ENCODE measurements at regions not wholly inside any gene's neighbourhood (a gene's known extent, or its start where the extent isn't known, plus 50 kb on each side); places are given as distances from the start of the nearest gene placed in this dataset.

- Histone ChIP-seq H3K27me3 (replicated peaks in 1 of 4; ENCODE audit: control insufficient read depth in 3 of 4, extremely low read depth in 1 of 4, insufficient read depth in 3 of 4, low read length in 3 of 4) (no peaks in the 10 kb centered on the region), H3K23ac (ENCODE audit: insufficient read length) (no peak overlapping the region), H4K8ac (ENCODE audit: extremely low read depth, insufficient read depth, low read length) (no peak overlapping the region), H3K4ac (replicated peaks; ENCODE audit: insufficient read length, low read depth, low read length) (no peak overlapping the region), H2BK15ac (ENCODE audit: low read length) (no peak overlapping the region), H3K18ac (ENCODE audit: extremely low read depth, low read length) (no peak overlapping the region), H3K36me3 (ENCODE audit: control insufficient read depth in 2 of 4, insufficient read depth in 4 of 4, low read length in 3 of 4) (no peaks in the 10 kb centered on the region), H3K4me3 (ENCODE audit: extremely low read depth in 1 of 4, insufficient read depth in 2 of 4, low read depth in 3 of 4, low read length in 4 of 4) (no peak overlapping the region), H3K9ac (replicated peaks in 1 of 4; ENCODE audit: extremely low read depth in 1 of 4, low read depth in 3 of 4, low read length in 3 of 4) (no peak overlapping the region), H2AFZ (ENCODE audit: low read length) (no peak overlapping the region), H3K14ac (ENCODE audit: insufficient read length) (no peak overlapping the region), H3K9me3 (ENCODE audit: insufficient read depth in 2 of 2, low read depth in 1 of 2, low read length in 1 of 2) (no peaks in the 10 kb centered on the region), H2BK120ac (replicated peaks; ENCODE audit: low read depth, low read length) (no peak overlapping the region), H4K5ac (ENCODE audit: insufficient read length, low read depth, low read length) (no peak overlapping the region), H3K27ac (ENCODE audit: low read depth, low read length) (no peak overlapping the region), H3K79me1 (ENCODE audit: low read depth, low read length) (no peaks in the 10 kb centered on the region), H3K56ac (replicated peaks; ENCODE audit: insufficient read length, low read depth, low read length) (no peak overlapping the region), H2AK5ac (ENCODE audit: low read depth, low read length) (no peak overlapping the region), H3K23me2 (ENCODE audit: low read depth, low read length) (no peaks in the 10 kb centered on the region), H2BK5ac (ENCODE audit: low read depth, low read length) (no peak overlapping the region), H4K20me1 (replicated peaks in 1 of 2; ENCODE audit: control insufficient read depth in 1 of 2, insufficient read depth in 2 of 2, low read length in 2 of 2) (no peaks in the 10 kb centered on the region), H2BK20ac (ENCODE audit: low read length) (no peak overlapping the region), H4K91ac (replicated peaks; ENCODE audit: insufficient read length, low read length) (no peak overlapping the region), H3K4me2 (ENCODE audit: insufficient read depth in 1 of 2, low read depth in 2 of 2, low read length in 2 of 2) (no peak overlapping the region), H2BK12ac (ENCODE audit: low read depth, low read length) (no peak overlapping the region), H3K79me2 (ENCODE audit: control insufficient read depth in 1 of 2, insufficient read depth in 2 of 2, low read length in 2 of 2) (no peaks in the 10 kb centered on the region), H3K4me1 (replicated peaks in 1 of 4; ENCODE audit: control insufficient read depth in 3 of 4, insufficient read depth in 4 of 4, low read length in 3 of 4) (no peaks in the 10 kb centered on the region)
- CTCF ChIA-PET (ENCODE audit: partially characterized antibody), result interaction anchor here (1.1 to 2.2 kb wide), 6 partner anchors 13 to 301 kb away, joined by 3 to 8 read pairs (median 7); no protein-coding TSS in a partner anchor
- DNase-seq (ENCODE audit: low read depth in 1 of 2, low spot score in 2 of 2) (no peak), FAIRE-seq (no peak)
- POLR2A ChIA-PET (ENCODE audit: partially characterized antibody), result no interaction called here
- WGBS, 2 experiments (ENCODE audit: extremely low coverage in 1 of 2, insufficient coverage in 1 of 2, insufficient read length in 1 of 2, insufficient replicate concordance in 2 of 2, low coverage in 1 of 2, low lambda C conversion rate in 2 of 2, missing lambda C conversion rate in 1 of 2), result 100% methylated on average over 3 of the region's 3 CpGs; no CpG with 5 or more reads in 1 of the 2 experiments
- TF ChIP-seq SAP30 (IDR thresholded peaks at IDR 0.05; ENCODE audit: insufficient read depth, insufficient replicate concordance, low read length), result no peak
- TF ChIP-seq POU5F1 (IDR thresholded peaks at IDR 0.05; ENCODE audit: low read depth, low read length), result no peak
- TF ChIP-seq SIRT6 (IDR thresholded peaks at IDR 0.05; ENCODE audit: low read length), result no peak
- no peak for TF ChIP-seq SP1 (IDR thresholded peaks at IDR 0.05; ENCODE audit: low read depth, low read length)
- TF ChIP-seq KDM1A (IDR thresholded peaks at IDR 0.05; ENCODE audit: borderline replicate concordance, low read length), result no peak
- no peak for TF ChIP-seq TCF12 (IDR thresholded peaks at IDR 0.05; ENCODE audit: low read depth, low read length)
- no peak for TF ChIP-seq RXRA (IDR thresholded peaks at IDR 0.05; ENCODE audit: insufficient read depth, low read depth, low read length)
- no peak for TF ChIP-seq KDM5A (IDR thresholded peaks at IDR 0.05; ENCODE audit: low read length)
- no peak for TF ChIP-seq RBBP5 (IDR thresholded peaks at IDR 0.05; ENCODE audit: borderline replicate concordance, low read depth, low read length)
- TF ChIP-seq CBX5 (IDR thresholded peaks at IDR 0.05; ENCODE audit: low read depth, low read length), result no peak
- TF ChIP-seq BRCA1 (IDR thresholded peaks at IDR 0.05; ENCODE audit: low read depth, low read length), result no peak
- TF ChIP-seq BACH1 (IDR thresholded peaks at IDR 0.05; ENCODE audit: low read length), result no peak
- no peak for TF ChIP-seq ZNF274 (IDR thresholded peaks at IDR 0.05; ENCODE audit: borderline replicate concordance, extremely low read depth, low read length)
- TF ChIP-seq FOSL1 (IDR thresholded peaks at IDR 0.05; ENCODE audit: insufficient read depth, low read depth, low read length), result no peak
- no peak for TF ChIP-seq GABPA (IDR thresholded peaks at IDR 0.05; ENCODE audit: borderline replicate concordance, insufficient read depth, low read length)
- TF ChIP-seq ASH2L (IDR thresholded peaks at IDR 0.05; ENCODE audit: low read length), result no peak
These were observed 326.1 kb upstream of the ROPN1 start for GRCh38 chr3:124318014-124318413.
